ENCODE measurements at regions not wholly inside any gene's neighbourhood (a gene's known extent, or its start where the extent isn't known, plus 50 kb on each side); places are given as distances from the start of the nearest gene placed in this dataset.

- Histone ChIP-seq H3K27me3 (no peaks in the 10 kb centered on the region), H3K4me3 (no peak overlapping the region), H3K9me3 (no peaks in the 10 kb centered on the region), H3K4me1 (no peaks in the 10 kb centered on the region), H3K27ac (no peak overlapping the region), H3K36me3 (no peaks in the 10 kb centered on the region)
- DNase-seq (no peak), ATAC-seq (no peak)
- intact Hi-C loops (cut with DNase I; ENCODE audit: low total_unique reads) (no loop called here), in situ Hi-C loops (cut with MboI; ENCODE audit: low sequenced_read_pairs in 4 of 4) (no loop called here)
- TF ChIP-seq CTCF (IDR thresholded peaks at IDR 0.05 in 4 of 5, conservative IDR thresholded peaks at IDR 0.05 in 1 of 5): no peak
Observed at GRCh38 chr13:85462792-85463425, 336.3 kb downstream of the SLITRK6 start.

- Histone ChIP-seq H3K4me3 (no peak overlapping the region), H3K4me1 (no peaks in the 10 kb centered on the region), H3K27me3 (no peaks in the 10 kb centered on the region), H3K9me3 (no peaks in the 10 kb centered on the region), H3K36me3 (no peaks in the 10 kb centered on the region), H3K27ac (no peak overlapping the region)
- DNase-seq: no peak
- TF ChIP-seq CTCF (IDR thresholded peaks at IDR 0.05 in 4 of 5, conservative IDR thresholded peaks at IDR 0.05 in 1 of 5): no peak
- TF ChIP-seq POLR2A (IDR thresholded peaks at IDR 0.05): no peak
- in situ Hi-C loops (cut with MboI; ENCODE audit: low sequenced_read_pairs in 4 of 4) (no loop called here), intact Hi-C loops (cut with DNase I; ENCODE audit: low total_unique reads) (no loop called here)
- ATAC-seq: no peak
Observed at GRCh38 chr13:85461621-85462020, 337.6 kb downstream of the SLITRK6 start.

DNA sequence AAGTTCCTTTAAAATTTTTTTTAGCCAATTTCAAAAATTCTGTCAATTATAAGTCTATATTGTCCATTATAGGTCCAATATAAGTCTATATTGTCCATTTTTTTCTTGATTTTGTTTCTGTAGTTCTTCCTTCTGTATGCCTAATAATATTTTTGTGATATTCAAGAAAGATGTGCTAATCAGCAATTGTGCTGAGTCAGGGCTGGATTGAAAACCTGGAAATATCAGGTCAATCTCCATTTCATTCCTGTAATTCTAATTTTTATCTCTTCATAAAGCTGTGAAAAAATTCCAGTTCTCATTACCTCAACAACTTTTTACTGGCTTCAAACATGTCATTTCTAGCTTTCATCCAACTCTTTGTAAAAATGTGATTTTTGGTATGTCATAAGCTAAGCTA is 353.7 kb downstream of the SLITRK6 start:
- intact Hi-C loops (cut with DNase I; ENCODE audit: low total_unique reads) (no loop called here), in situ Hi-C loops (cut with MboI; ENCODE audit: low sequenced_read_pairs in 4 of 4) (no loop called here)
- no peak for TF ChIP-seq CTCF (IDR thresholded peaks at IDR 0.05 in 4 of 5, conservative IDR thresholded peaks at IDR 0.05 in 1 of 5)
- TF ChIP-seq POLR2A (IDR thresholded peaks at IDR 0.05): no peak
- Histone ChIP-seq H3K4me1 (no peaks in the 10 kb centered on the region), H3K4me3 (no peak overlapping the region), H3K36me3 (no peaks in the 10 kb centered on the region), H3K27me3 (no peaks in the 10 kb centered on the region), H3K27ac (no peak overlapping the region), H3K9me3 (no peaks in the 10 kb centered on the region)
- ATAC-seq: no peak
- DNase-seq: no peak

GRCh38 chr13:85441975-85442374 is 357.2 kb downstream of the SLITRK6 start:
- ATAC-seq (no peak), DNase-seq (no peak)
- intact Hi-C loops (cut with DNase I; ENCODE audit: low total_unique reads): no loop called here
- H3K27me3 ChIP-seq: no peaks in the 10 kb centered on the region
- H3K4me3 ChIP-seq: no peak overlapping the region
- no peaks in the 10 kb centered on the region for H3K36me3 ChIP-seq
- in situ Hi-C loops (cut with MboI; ENCODE audit: low sequenced_read_pairs in 4 of 4): no loop called here
- no peak overlapping the region for H3K27ac ChIP-seq
- TF ChIP-seq POLR2A (IDR thresholded peaks at IDR 0.05): no peak
- no peak for TF ChIP-seq CTCF (IDR thresholded peaks at IDR 0.05 in 4 of 5, conservative IDR thresholded peaks at IDR 0.05 in 1 of 5)
- no peaks in the 10 kb centered on the region for H3K4me1 ChIP-seq
- H3K9me3 ChIP-seq: no peaks in the 10 kb centered on the region

DNA sequence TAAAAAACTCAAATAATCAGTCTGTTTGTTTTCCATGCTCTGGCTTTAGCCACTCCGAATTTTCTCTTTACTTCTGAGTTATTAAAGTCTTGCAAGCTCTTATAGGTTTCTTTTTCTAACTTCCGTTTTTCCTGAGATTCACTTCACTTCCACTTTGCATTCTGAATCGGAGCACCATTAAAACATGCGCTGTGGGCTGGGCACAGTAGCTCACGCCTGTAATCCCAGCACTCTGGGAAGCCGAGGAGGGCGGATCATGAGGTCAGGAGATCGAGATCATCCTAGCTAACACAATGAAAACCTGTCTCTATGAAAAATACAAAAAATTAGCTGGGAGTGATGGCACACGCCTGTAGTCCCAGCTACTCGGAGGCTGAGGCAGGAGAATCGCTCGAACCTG is 357.9 kb downstream of the SLITRK6 start:
- Histone ChIP-seq H3K4me3 (no peak overlapping the region), H3K36me3 (no peaks in the 10 kb centered on the region), H3K9me3 (no peaks in the 10 kb centered on the region), H3K27me3 (no peaks in the 10 kb centered on the region), H3K4me1 (no peaks in the 10 kb centered on the region), H3K27ac (no peak overlapping the region)
- intact Hi-C loops (cut with DNase I; ENCODE audit: low total_unique reads) (no loop called here), in situ Hi-C loops (cut with MboI; ENCODE audit: low sequenced_read_pairs in 4 of 4) (no loop called here)
- DNase-seq (no peak), ATAC-seq (no peak)
- no peak for TF ChIP-seq POLR2A (IDR thresholded peaks at IDR 0.05)
- no peak for TF ChIP-seq CTCF (IDR thresholded peaks at IDR 0.05 in 4 of 5, conservative IDR thresholded peaks at IDR 0.05 in 1 of 5)
